HFFc6 (cell line): ENCODE measurements at regions not wholly inside any gene's neighbourhood (a gene's known extent, or its start where the extent isn't known, plus 50 kb on each side); places are given as distances from the start of the nearest gene placed in this dataset.

Source experiments
- DNase-seq: peaks from one replicate; pipeline ENCODE4 v3.0.0-alpha.2; 2018
- H3K27ac Mint-ChIP-seq: 2 replicates; pipeline ENCODE4 v1.8.0; 2020; ENCODE audit warnings: mild to moderate bottlenecking, mixed read lengths
- H3K27me3 Mint-ChIP-seq: 2 replicates; pipeline ENCODE4 v1.8.0; 2021; ENCODE audit warnings: mild to moderate bottlenecking, moderate library complexity, mixed read lengths; ENCODE audit not compliant: insufficient read depth
- H3K36me3 Mint-ChIP-seq: 2 replicates; pipeline ENCODE4 v1.8.0; 2021; ENCODE audit warnings: low read depth, mixed read lengths
- H3K4me1 Mint-ChIP-seq: 2 replicates; pipeline ENCODE4 v1.8.0; 2020; ENCODE audit warnings: low read depth, mixed read lengths
- H3K4me3 Mint-ChIP-seq: 2 replicates; pipeline ENCODE4 v1.8.0; 2020; ENCODE audit warnings: mild to moderate bottlenecking, moderate library complexity, mixed read lengths
- H3K9me3 Mint-ChIP-seq: 2 replicates; pipeline ENCODE4 v1.8.0; 2020; ENCODE audit warnings: mild to moderate bottlenecking, mixed read lengths
- TF ChIP-seq, protein P1 (sequence below): fragments of 200-600 bp; sonication (generic); IDR thresholded peaks from 2 replicates; pipeline ENCODE4 v1.5.0; 2021; ENCODE audit warnings: antibody characterized with exemption, mild to moderate bottlenecking

DNA sequence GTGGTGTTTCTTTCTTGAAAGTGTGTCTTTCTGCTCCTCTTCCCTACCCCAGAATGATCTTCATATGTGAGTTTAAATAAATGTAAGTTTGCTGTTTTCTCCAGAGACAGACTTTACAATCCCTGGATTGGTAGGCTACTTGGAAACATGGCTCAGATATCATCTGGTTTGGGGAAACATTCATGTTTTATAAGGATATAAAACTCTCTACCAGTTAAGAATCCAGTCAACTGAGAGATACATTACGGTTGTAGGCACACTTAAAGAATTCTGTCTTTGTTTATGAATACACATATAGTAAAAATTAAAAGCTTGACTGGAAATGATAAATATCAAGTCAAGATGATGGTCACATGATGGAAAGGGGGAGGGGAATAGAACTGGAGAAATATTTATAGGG is 739.3 kb downstream of the SLC4A3 start:
- Mint-ChIP-seq H3K9me3 (peaks cover 4% of the 10 kb centered on the region; the same call in 1 of the 2 replicates), H3K4me3 (no peak overlapping the region), H3K4me1 (peaks cover 35% of the 10 kb centered on the region), H3K27ac (no peak overlapping the region), H3K27me3 (no peaks in the 10 kb centered on the region), H3K36me3 (peaks cover 10% of the 10 kb centered on the region)
- TF ChIP-seq, protein P1, sequence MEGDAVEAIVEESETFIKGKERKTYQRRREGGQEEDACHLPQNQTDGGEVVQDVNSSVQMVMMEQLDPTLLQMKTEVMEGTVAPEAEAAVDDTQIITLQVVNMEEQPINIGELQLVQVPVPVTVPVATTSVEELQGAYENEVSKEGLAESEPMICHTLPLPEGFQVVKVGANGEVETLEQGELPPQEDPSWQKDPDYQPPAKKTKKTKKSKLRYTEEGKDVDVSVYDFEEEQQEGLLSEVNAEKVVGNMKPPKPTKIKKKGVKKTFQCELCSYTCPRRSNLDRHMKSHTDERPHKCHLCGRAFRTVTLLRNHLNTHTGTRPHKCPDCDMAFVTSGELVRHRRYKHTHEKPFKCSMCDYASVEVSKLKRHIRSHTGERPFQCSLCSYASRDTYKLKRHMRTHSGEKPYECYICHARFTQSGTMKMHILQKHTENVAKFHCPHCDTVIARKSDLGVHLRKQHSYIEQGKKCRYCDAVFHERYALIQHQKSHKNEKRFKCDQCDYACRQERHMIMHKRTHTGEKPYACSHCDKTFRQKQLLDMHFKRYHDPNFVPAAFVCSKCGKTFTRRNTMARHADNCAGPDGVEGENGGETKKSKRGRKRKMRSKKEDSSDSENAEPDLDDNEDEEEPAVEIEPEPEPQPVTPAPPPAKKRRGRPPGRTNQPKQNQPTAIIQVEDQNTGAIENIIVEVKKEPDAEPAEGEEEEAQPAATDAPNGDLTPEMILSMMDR, result no peak
- DNase-seq, result no peak

GRCh38 chr2:220370764-220371163 is 743.3 kb downstream of the SLC4A3 start:
- TF ChIP-seq, protein P1, result no peak
- Mint-ChIP-seq H3K4me3 (no peak overlapping the region), H3K9me3 (peaks cover 4% of the 10 kb centered on the region; the same call in 1 of the 2 replicates), H3K36me3 (peaks cover 10% of the 10 kb centered on the region), H3K4me1 (peaks cover 36% of the 10 kb centered on the region), H3K27me3 (no peaks in the 10 kb centered on the region), H3K27ac (peak overlapping the region; percentile 19; the same call in 1 of the 2 replicates)
- DNase-seq, result peak; percentile 39

DNA sequence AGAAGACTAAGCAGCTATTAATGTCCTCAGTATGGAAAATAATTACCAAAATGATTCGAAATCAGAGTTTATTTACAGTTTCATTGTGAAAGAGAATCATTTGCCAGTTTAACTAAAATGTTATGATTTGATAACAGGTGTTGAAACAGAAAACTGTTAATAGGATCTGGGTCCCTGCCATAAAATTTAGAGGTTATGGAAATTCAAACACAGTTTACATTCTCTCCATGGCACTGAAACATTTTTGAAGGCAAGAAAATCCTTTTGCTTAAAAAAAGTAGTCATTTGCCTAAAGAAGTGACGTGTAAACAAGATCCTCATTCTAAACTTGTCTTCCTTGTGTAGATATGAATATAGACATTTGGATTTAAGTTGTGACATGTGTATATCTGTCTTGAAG is 743.8 kb downstream of the SLC4A3 start:
- Mint-ChIP-seq H3K27me3 (no peaks in the 10 kb centered on the region), H3K4me1 (peaks cover 40% of the 10 kb centered on the region), H3K27ac (no peak overlapping the region; the same call in 1 of the 2 replicates), H3K36me3 (peaks cover 10% of the 10 kb centered on the region), H3K9me3 (peaks cover 4% of the 10 kb centered on the region; the same call in 1 of the 2 replicates), H3K4me3 (no peak overlapping the region)
- TF ChIP-seq, protein P1, result no peak
- no peak for DNase-seq

GRCh38 chr2:220373878-220374277 is 746.4 kb downstream of the SLC4A3 start:
- TF ChIP-seq, protein P1, result no peak
- Mint-ChIP-seq H3K4me1 (peaks cover 58% of the 10 kb centered on the region), H3K27me3 (no peaks in the 10 kb centered on the region), H3K9me3 (no peaks in the 10 kb centered on the region), H3K4me3 (no peak overlapping the region), H3K36me3 (no peaks in the 10 kb centered on the region), H3K27ac (no peak overlapping the region)
- peak; percentile 41 for DNase-seq

- Mint-ChIP-seq H3K27ac (no peak overlapping the region), H3K4me3 (no peak overlapping the region), H3K4me1 (peaks cover 58% of the 10 kb centered on the region), H3K36me3 (no peaks in the 10 kb centered on the region), H3K9me3 (no peaks in the 10 kb centered on the region), H3K27me3 (no peaks in the 10 kb centered on the region)
- no peak for DNase-seq
- TF ChIP-seq, protein P1, result no peak
Observed at GRCh38 chr2:220374282-220374681, 746.9 kb downstream of the SLC4A3 start.
